NCI-H187 (cell line): ENCODE measurements at regions not wholly inside any gene's neighbourhood (a gene's known extent, or its start where the extent isn't known, plus 50 kb on each side); places are given as distances from the start of the nearest gene placed in this dataset.

Source experiments
- DNase-seq, 2 experiments: peaks; one replicate each; lab custom pipeline; 2025; lab: John Stamatoyannopoulos, UW

GRCh38 chr14:101357559-101358319 is 203.6 kb upstream of the DIO3 start:
- no peak for DNase-seq

DNA sequence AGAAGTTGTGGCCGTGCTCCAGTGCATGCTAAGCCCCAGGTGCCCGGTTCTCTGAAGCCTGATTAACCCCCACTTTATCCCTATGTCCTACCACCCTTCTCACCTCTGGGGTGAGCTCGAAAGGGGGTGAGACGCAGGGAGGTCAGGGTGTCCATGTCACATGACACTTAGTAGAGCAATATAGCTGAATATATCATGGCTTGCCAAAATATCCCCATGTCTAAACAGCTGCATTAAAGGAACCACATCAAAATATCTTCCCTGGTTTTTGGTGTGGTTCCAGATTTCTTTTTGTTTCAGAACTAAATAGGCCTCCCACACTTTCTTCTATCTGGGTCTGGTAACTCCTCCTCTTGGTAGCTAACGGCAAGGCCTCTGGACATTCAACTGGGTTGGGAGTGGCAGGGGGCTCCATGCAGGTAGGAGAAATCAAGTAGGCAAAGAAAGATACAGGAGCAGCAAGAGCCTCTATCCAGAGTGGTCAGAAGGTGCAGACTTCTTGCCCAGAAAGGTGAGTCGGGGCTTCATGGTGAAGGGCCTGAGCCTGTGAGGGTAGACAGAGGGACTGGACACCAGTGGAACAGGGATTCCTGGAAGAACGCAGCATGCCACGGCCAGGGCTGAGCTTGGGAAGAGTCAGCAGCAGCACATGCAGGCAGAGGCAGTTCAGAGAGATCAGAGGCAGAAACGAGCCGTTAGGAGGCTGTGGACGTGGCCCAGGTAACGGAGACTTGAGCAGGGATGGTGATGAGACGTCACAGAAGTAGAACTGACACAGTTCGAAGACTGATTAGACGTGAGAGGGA is 202.8 kb upstream of the DIO3 start:
- DNase-seq, result no peak

DNA sequence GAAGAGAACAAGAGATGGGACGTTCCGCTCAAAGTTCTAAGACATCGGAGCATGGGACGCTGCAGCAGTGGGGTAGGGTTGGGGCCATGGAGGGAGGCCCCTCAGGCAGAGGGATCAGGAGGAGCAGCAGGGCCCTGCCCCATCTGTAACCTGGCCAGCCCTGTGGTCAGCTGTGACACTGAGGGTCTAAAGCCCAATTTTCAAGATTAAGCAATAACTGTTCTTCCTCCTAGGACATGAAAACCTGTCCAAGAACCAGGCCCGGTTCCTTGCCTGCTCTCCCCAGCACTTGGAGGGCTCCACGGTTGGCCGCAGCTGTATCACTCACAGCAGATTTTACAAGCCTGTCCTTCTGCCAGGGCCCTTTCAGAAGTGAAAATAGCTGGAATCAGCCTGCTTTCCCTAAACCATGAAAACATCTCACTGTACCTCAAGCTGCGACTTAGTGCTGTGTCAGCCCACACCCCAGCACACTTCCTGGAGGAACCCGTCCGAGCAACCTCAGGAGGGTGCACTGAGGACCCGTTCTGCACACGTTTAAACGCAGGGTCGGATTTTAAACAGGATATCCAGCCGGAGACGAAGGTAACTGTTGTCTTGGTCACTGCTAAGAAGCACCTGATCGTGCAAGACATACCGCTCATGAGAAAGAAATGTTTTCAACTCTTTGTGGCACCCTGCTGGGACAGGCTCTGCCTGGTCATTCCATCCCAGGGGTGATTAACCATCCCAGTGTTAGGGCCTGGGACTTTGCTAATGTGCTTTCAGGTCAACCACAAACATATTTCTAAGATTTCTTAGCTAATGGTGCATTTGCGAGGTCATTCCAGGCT is 201.9 kb upstream of the DIO3 start:
- peak; percentile 17 to 50 for DNase-seq

- peak; percentile 75 to 76 for DNase-seq
Measured at GRCh38 chr14:101360054-101360911, 201.0 kb upstream of the DIO3 start.

DNA sequence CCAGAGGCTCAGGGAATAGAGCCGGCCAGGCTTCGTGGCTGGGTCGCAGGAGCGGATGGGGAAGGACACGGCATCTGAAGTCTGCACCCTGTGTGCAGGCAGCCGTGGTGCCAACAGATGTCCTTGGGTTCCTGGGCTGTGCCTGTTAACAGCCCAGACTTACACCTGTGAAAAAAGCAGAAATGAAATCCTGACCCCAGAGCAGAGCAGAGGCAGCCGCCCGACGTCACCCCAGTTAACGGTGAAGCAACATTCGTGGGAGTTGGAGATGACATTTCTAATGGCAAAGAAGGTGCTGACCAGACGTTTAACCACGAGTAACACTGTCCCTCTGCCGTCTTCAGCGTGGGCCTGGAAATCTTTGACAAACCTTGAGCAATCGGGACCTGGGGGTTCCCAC is 200.3 kb upstream of the DIO3 start:
- no peak for DNase-seq

DNA sequence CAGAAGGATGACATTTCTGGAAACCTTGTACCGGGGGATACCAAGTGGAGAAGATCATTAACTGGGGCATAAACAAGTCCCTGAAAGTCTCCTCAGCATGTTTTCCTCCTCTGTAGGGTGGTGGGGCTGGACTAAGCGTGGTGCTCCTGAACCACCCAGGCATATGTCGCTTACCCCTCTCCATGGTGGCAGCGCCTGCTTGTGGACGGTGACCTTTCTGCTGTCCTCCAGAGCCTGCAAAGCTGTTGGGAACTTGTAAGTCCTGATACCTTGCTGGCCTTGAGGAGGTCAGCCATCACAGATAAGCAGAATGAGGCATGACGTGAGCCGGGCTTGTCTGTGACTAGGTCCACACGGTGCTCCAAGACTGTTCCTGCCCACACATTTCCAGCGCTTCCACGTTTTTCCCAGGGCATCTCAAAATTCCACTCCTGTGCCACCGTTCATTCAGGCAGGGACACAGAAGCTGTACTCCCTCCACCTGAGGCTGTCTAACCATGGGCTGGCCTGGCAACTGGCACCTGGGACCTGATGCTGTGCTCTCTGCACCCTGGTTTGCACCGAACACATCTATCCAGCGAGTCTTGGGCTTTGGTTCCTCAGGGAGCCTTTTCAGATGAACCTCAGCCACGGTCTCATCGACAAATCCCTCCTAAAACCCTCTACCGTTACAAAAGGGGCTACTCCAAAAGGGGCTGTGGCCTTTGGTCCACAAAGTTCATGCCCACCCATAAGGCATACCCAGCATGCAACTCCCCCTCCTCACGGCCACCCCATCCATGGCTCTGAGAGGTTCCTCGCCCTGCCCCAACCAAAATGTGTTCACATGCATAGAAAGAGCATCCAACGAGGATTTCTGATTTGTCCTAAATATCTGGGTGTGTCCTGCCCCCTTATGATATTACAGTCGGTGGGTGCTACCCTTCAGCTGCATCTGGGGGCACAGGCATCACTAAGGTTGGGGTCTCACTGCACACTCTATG is 199.6 kb upstream of the DIO3 start:
- DNase-seq, result no peak

GRCh38 chr14:101362529-101363260 is 198.6 kb upstream of the DIO3 start:
- DNase-seq, result no peak

- DNase-seq, result no peak
Measured at GRCh38 chr14:101363261-101363555, 198.1 kb upstream of the DIO3 start.

GRCh38 chr14:101363880-101364391 is 197.4 kb upstream of the DIO3 start:
- DNase-seq, result no peak

DNA sequence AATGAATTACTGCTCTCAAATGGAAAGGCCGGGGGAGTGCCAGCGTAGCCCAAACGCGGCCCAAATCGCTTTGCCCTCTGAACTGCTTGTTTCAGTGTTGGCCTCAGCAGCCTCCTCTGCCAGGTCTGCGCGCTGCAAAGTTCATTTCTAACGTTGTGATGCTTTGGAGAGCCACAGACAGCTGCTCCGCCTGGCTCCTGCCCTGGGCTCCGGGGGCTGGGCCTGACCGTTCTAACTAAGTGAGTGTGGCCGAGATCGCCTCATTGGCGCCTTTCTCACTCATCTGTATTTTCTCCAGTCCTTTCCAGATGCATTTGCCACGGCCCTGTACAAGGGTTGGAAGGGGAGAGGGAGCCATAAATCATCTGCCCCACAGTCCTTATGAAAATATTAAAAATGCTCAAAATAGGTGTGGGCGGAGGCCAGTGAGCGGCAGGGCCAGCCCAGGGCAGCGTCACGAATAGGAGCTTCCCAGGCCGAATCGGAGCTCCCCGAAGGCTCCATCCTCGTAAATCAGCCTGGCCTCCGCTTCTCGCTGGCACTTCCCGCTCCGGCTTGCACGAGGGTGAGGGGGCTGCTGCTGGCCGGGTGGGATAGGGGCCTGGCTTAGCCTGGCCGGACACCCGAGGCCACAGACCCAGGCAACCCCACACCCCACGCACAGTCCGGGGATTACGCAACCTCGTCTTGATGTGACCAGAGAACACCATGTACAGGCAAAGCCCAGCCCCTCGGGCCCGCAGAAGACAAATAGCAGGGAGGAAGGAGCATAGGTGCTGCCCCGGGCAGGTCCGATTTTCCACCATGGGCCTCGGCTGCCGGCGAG is 196.6 kb upstream of the DIO3 start:
- peak; percentile 17 to 22 for DNase-seq

GRCh38 chr14:101365329-101366158 is 195.8 kb upstream of the DIO3 start:
- peak; percentile 43 to 69 for DNase-seq

GRCh38 chr14:101367421-101368261 is 193.7 kb upstream of the DIO3 start:
- DNase-seq, result no peak

DNA sequence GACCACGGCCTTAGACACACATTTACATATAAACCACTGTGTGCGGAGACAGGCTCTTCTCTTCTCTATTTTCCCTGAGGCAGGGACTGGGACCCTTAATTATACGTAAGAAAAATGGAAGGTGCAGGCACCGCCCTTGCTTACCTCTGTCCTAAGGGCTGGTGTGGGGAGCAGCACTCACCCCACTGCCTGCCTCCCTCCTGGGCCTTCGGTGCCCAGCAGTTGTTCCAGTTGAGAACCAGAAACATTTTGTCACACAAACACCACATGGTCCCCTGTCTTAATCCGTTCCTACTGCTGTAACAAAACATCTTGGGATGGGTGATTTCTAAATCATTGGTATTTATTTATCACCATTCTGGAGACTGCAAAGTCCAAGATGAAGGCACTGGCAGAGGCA is 192.7 kb upstream of the DIO3 start:
- no peak for DNase-seq

DNA sequence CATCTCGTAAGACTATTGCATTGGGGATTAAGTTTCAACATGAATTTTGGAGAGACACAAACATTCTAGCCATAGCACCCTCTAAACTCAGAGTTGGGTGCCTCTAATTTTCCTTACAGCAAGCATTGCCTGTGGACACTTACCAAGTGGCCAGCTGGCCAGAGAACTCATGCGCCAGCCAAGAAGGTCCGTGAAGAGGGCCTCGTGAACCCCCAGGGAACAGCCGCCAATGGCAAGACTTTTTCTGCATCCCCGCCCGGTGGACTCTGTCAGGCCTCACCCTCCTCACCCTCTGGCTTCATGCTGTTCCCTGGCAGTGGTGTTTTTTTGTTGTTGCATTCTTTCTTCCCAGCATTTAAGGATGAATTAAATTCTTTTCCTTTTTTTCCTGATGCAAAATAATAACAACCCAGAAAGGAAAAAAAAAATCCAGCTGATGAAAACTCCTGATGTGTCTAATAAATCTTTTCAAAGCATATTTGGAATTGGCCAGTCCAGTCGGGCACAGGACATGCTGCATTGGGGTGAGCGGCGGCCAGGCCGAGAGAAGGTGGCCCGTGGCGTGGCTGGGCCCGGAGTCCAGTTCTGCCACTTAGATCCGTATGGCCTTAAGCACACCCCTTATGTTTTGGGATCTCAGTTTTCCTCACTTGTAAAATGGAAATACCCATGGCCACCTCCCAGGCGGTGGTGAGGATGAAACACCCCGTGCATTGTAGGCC is 191.9 kb upstream of the DIO3 start:
- no peak for DNase-seq

DNA sequence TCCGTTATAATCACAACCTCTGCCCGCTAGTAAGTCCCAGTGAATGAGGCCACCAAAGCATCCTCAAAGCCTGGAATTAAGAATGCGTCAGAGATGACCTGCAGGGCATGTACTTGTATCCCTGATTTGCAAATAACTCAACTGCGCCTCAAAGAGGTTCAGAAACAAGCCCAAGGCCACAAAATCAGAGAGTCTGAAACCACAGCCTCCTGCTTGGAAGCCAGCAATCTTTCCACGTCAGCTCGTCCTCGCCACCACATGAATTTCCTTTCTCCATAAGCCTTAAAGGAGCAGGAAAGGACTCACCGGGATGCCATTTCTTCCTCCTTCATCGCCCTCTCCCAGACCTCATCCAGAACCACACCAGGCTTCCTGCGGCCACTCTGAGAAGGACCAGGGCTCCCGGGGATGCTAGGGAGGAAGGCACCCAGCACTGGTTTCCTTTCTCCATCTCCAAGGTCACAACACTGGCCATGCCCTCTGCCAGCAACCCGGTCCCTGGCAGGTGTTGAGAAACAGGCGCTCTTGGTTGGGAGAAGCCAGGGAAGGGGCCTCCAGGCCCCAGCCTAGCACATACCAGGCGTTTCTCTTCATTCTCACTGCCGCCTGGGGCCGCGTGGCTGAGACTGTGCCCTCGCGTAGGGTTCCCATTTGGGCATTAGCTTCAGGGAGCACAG is 191.2 kb upstream of the DIO3 start:
- DNase-seq, result no peak
